HUES64 (cell line): ENCODE measurements at regions not wholly inside any gene's neighbourhood (a gene's known extent, or its start where the extent isn't known, plus 50 kb on each side); places are given as distances from the start of the nearest gene placed in this dataset.

ENCODE experiments used
- H3K27ac ChIP-seq: 2 replicates; pipeline ENCODE4 v1.7.0; 2013; ENCODE audit warnings: low read depth, low read length, inconsistent platforms
- H3K27me3 ChIP-seq: 2 replicates; pipeline ENCODE4 v1.6.1; 2013; ENCODE audit warnings: mild to moderate bottlenecking, low read length; ENCODE audit not compliant: insufficient read depth
- H3K36me3 ChIP-seq: 2 replicates; pipeline ENCODE4 v1.6.1; 2013; ENCODE audit warnings: mild to moderate bottlenecking, low read length; ENCODE audit not compliant: insufficient read depth
- H3K4me1 ChIP-seq: 2 replicates; pipeline ENCODE4 v1.6.1; 2013; ENCODE audit warnings: mild to moderate bottlenecking, low read length, moderate library complexity; ENCODE audit not compliant: insufficient read depth
- H3K4me3 ChIP-seq: 2 replicates; pipeline ENCODE4 v1.5.1; 2013; ENCODE audit warnings: mild to moderate bottlenecking, low read length, moderate library complexity
- H3K9ac ChIP-seq: 2 replicates; pipeline ENCODE4 v1.6.1; 2013; ENCODE audit warnings: mild to moderate bottlenecking, low read depth, low read length
- H3K9me3 ChIP-seq: 2 replicates; pipeline ENCODE4 v1.6.1; 2013; ENCODE audit warnings: low read depth, low read length; ENCODE audit not compliant: insufficient read depth
- WGBS: fragments of 150-250, 120-280 bp; methylation state at CpG from one replicate; pipeline ENCODE4 v1.1.7; 2013; ENCODE audit warnings: missing lambda C conversion rate; 5-methylcytosine and 5-hydroxymethylcytosine counted together

GRCh38 chr9:85129514-85129913 lies 460.0 kb downstream of the NTRK2 start:
- H3K4me1 ChIP-seq = 0 out of 2 replicates have a peak, but pooled peaks cover 7% of the 10 kb centered on the region
- no peak overlapping the region for H3K27ac ChIP-seq
- no peak overlapping the region for H3K9ac ChIP-seq
- H3K4me3 ChIP-seq = no peak overlapping the region
- no peaks in the 10 kb centered on the region for H3K9me3 ChIP-seq
- 36% methylated on average over 2 of the region's 2 CpGs for WGBS
- no peaks in the 10 kb centered on the region for H3K36me3 ChIP-seq
- no peaks in the 10 kb centered on the region for H3K27me3 ChIP-seq

- no peak overlapping the region for H3K4me3 ChIP-seq
- no peak overlapping the region for H3K9ac ChIP-seq
- no peaks in the 10 kb centered on the region for H3K4me1 ChIP-seq
- no peaks in the 10 kb centered on the region for H3K36me3 ChIP-seq
- H3K27me3 ChIP-seq = no peaks in the 10 kb centered on the region
- no peaks in the 10 kb centered on the region for H3K9me3 ChIP-seq
- no peak overlapping the region for H3K27ac ChIP-seq
- no CpG with 5 or more reads among the region's 1 CpG for WGBS
These were observed 449.6 kb downstream of the NTRK2 start for GRCh38 chr9:85118990-85119755.

DNA sequence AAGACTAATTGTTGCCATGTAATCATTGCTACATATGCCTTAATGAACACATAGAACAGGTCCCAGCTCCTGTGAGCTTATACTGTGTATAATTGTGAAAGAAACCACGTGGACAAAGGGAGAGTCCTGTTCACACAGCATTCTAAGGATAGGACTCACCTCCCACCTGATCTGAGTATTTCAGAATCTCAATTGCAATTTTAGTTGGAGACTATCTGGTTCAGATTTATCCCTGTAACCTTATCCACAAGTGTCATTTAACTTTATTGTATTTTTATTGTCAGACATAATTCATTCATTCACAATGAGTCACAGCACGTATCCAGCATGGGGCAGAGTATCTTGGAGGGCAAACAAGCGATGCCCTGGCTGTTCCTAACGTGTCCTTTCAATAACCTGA lies 448.3 kb downstream of the NTRK2 start:
- no peaks in the 10 kb centered on the region for H3K36me3 ChIP-seq
- 85% methylated on average over 4 of the region's 4 CpGs for WGBS
- H3K27ac ChIP-seq = no peak overlapping the region
- H3K27me3 ChIP-seq = no peaks in the 10 kb centered on the region
- no peak overlapping the region for H3K9ac ChIP-seq
- no peaks in the 10 kb centered on the region for H3K9me3 ChIP-seq
- no peak overlapping the region for H3K4me3 ChIP-seq
- no peaks in the 10 kb centered on the region for H3K4me1 ChIP-seq

DNA sequence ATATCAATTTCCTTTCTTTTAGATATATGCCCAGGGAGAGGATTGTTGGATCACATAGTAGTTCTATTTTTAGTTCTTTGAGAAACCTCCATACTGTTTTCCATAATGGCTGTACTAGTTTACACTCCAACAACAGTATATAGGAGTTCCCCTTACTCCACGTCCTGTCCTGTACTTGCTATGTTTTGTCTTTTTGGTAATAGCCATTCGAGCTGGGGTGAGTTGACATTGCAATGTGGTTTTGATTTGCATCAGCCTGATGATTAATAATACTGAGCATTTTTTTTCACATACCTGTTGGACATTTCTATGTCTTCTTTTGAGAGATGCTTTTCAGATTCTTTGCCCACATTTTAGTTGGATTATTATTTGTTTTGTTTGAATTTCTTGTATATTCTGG lies 445.9 kb downstream of the NTRK2 start:
- Histone ChIP-seq H3K27ac (no peak overlapping the region), H3K36me3 (no peaks in the 10 kb centered on the region), H3K9me3 (no peaks in the 10 kb centered on the region), H3K27me3 (no peaks in the 10 kb centered on the region), H3K9ac (no peak overlapping the region), H3K4me1 (no peaks in the 10 kb centered on the region), H3K4me3 (no peak overlapping the region)
- WGBS = 92% methylated on average over 2 of the region's 2 CpGs

DNA sequence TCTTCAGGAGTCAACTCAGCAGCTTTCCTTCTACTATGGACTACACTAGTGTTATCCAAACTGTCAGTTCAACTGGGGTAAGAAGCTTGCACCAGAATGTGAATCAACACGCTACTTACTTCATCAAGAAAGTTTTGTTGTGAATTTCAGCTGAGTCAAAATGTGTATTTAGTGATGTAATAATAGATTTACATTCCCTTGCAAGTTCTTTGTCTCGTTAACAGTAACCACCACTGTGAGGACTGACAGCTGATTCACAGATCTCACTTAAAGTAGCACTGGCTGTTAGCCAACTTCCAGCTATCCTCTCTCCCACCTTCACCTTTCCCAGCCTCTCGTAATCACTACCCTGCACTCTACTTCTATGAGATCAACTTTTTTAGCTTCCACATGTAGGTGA lies 445.3 kb downstream of the NTRK2 start:
- no peaks in the 10 kb centered on the region for H3K36me3 ChIP-seq
- no peak overlapping the region for H3K4me3 ChIP-seq
- 93% methylated on average over 3 of the region's 3 CpGs for WGBS
- no peaks in the 10 kb centered on the region for H3K27me3 ChIP-seq
- H3K9me3 ChIP-seq = no peaks in the 10 kb centered on the region
- H3K9ac ChIP-seq = no peak overlapping the region
- H3K4me1 ChIP-seq = no peaks in the 10 kb centered on the region
- no peak overlapping the region for H3K27ac ChIP-seq

GRCh38 chr9:85112933-85113418 lies 443.4 kb downstream of the NTRK2 start:
- Histone ChIP-seq H3K27ac (no peak overlapping the region), H3K36me3 (no peaks in the 10 kb centered on the region), H3K4me3 (no peak overlapping the region), H3K27me3 (no peaks in the 10 kb centered on the region), H3K9me3 (no peaks in the 10 kb centered on the region), H3K9ac (no peak overlapping the region), H3K4me1 (no peaks in the 10 kb centered on the region)
- WGBS = 95% methylated on average over 6 of the region's 6 CpGs

- Histone ChIP-seq H3K27ac (no peak overlapping the region), H3K4me1 (no peaks in the 10 kb centered on the region), H3K36me3 (no peaks in the 10 kb centered on the region), H3K9ac (no peak overlapping the region), H3K27me3 (no peaks in the 10 kb centered on the region), H3K4me3 (no peak overlapping the region), H3K9me3 (no peaks in the 10 kb centered on the region)
- 78% methylated on average over 2 of the region's 2 CpGs for WGBS
These were observed 442.9 kb downstream of the NTRK2 start for GRCh38 chr9:85112391-85112790.

DNA sequence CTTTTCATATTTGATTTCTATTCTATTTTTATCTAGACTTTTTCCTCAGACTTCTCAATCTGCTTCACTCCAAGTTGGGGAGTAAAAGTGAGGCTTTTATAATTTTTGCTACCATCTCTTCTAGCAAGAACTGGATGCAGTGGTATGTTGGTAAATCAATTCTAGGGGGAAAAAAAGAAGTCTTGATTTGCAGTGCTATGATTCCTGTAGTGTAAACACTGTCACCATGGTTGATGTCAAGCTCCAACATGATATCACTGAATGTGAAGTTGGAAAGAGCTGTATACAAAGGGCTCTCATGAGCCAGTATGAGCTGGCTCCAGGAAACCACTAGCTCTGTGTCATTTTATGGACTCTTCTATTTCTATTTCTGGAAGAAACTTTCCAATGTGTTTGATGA lies 439.2 kb downstream of the NTRK2 start:
- H3K27ac ChIP-seq = no peak overlapping the region
- H3K36me3 ChIP-seq = no peaks in the 10 kb centered on the region
- no peaks in the 10 kb centered on the region for H3K9me3 ChIP-seq
- no peak overlapping the region for H3K9ac ChIP-seq
- H3K4me3 ChIP-seq = no peak overlapping the region
- H3K4me1 ChIP-seq = no peaks in the 10 kb centered on the region
- H3K27me3 ChIP-seq = no peaks in the 10 kb centered on the region

GRCh38 chr9:85108229-85108628 lies 438.7 kb downstream of the NTRK2 start:
- Histone ChIP-seq H3K36me3 (no peaks in the 10 kb centered on the region), H3K4me1 (no peaks in the 10 kb centered on the region), H3K27ac (no peak overlapping the region), H3K27me3 (no peaks in the 10 kb centered on the region), H3K9me3 (no peaks in the 10 kb centered on the region), H3K9ac (no peak overlapping the region), H3K4me3 (no peak overlapping the region)
- WGBS = 90% methylated on average over 6 of the region's 6 CpGs

DNA sequence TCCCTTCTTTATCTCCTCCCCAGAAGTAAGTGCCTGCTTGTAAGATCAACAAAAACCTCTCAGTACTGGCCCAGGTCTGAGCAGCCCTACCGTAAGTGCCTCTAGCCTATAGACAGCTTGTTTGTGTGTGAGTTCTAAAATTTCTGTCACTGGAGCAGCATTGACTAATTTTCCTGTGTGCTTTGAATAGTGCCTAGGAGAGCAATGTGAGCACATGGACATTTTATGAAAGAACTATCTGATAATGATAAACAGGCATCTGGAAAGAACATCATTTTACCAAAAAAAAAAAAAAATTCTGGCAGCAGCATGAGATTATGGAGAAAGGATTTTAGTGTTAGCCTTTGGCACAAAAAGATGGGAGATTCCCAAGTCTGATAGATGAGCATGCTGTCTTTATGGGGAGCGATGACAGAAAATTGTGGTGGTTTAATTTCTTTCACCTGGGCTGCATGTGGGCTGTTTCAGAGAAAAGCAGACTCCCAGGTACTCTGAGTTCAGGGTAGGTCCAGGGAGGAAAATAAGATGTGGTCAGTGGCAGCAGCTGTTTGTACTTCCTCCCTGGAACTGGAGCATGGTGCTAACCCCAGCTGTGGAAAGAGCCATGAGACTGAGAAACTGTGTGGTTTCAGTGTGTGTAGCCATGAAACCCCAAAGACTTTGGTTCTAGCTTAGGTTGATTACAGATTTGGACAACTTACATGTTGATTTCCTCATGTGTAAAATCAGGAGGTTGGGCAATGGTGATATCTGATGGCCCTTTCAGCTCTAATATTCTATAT lies 419.9 kb downstream of the NTRK2 start:
- no peaks in the 10 kb centered on the region for H3K4me1 ChIP-seq
- H3K27me3 ChIP-seq = no peaks in the 10 kb centered on the region
- no peak overlapping the region for H3K9ac ChIP-seq
- no peaks in the 10 kb centered on the region for H3K36me3 ChIP-seq
- no peak overlapping the region for H3K27ac ChIP-seq
- H3K9me3 ChIP-seq = no peaks in the 10 kb centered on the region
- WGBS = 85% methylated on average over 2 of the region's 2 CpGs
- H3K4me3 ChIP-seq = no peak overlapping the region

DNA sequence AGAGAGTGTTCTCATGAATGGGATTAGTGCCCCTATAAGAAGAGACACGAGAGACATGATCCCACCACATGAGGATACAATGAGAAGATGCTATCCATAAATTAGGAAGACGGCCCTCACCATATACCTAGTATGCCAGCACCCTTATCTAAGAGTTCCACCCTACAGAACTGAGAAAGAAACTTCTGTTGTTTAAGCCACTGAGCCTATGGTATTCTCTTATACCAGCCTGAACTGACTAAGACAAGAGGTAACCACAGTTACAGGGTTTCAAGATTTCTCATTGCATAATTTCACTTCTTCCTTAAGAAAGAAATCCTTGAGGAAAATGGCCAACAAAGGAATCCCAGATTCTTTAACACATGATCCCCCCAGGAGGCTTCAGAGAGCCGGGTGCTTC lies 412.4 kb downstream of the NTRK2 start:
- no peak overlapping the region for H3K9ac ChIP-seq
- no peak overlapping the region for H3K4me3 ChIP-seq
- H3K27ac ChIP-seq = no peak overlapping the region
- peaks cover 15% of the 10 kb centered on the region for H3K27me3 ChIP-seq
- H3K9me3 ChIP-seq = no peaks in the 10 kb centered on the region
- peaks cover 6% of the 10 kb centered on the region; the same call in 1 of the 2 replicates for H3K4me1 ChIP-seq
- 94% methylated on average over 3 of the region's 3 CpGs for WGBS
- no peaks in the 10 kb centered on the region for H3K36me3 ChIP-seq
